ENCODE measurements at regions not wholly inside any gene's neighbourhood (a gene's known extent, or its start where the extent isn't known, plus 50 kb on each side); places are given as distances from the start of the nearest gene placed in this dataset.
"Not testable (repeated sequence)": the region's sequence is repeated elsewhere in the genome, so short reads cannot be mapped to it uniquely, and the experiment has no call there.

DNA sequence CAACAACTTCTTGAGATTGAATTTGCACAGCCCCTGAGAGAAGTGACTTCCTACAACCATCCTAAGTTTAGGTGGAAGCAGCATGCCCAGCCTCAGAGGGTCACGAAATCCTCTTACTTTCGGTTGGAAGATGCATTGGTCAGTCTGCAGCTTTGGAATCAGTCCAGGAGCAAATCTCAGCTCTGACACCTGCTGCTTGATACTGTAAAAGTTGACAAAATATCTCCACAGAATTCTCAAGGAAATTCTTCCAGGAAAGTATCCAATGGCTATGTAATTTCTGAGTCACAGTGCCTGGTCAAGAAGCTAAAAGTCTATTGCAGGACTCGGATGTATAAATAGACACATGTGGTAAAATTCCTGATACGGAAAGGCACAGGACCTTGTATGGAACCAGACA is 414.5 kb upstream of the GYPC start:
- DNase-seq, result no peak

DNA sequence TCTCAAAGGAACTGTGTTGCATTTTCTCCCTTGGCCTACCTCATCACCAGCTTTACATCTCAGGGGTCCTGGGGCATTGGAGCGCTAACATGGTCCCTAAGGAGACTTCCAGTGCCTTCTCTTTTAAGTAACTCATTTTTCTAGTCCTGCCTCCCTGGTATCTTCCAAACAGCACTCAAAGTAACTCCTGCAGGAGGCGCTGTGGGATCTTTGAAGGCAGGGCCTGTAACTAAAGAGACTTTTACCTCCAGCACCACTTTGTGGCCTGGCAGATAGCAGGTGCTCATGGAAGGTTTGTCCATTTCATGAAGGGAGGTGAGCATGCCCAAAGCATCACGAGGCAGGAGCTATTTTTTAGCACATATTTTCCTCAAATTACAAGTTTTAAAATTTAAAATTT is 411.0 kb upstream of the GYPC start:
- peak; percentile 4 to 61 for DNase-seq

- no peak for DNase-seq
Observed at GRCh38 chr2:126253669-126254068, 402.3 kb upstream of the GYPC start.

DNA sequence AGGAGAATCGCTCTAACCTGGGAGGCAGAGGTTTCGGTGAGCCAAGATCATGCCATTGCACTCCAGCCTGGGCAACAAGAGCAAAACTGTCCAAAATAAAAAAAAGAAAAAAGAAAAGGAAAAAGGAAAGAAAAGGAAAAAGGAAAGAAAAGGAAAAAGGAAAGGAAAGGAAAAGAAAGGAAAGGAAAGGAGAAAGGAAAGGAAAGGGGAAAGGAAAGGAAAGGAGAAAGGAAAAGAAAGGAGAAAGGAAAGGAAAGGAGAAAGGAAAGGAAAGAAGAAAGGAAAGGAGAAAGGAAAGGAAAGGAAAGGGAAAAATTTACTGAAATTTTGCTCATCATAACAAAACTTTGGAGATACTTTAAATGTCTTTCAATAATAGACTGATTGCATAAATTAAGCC is 391.3 kb upstream of the GYPC start:
- DNase-seq, result no peak

DNA sequence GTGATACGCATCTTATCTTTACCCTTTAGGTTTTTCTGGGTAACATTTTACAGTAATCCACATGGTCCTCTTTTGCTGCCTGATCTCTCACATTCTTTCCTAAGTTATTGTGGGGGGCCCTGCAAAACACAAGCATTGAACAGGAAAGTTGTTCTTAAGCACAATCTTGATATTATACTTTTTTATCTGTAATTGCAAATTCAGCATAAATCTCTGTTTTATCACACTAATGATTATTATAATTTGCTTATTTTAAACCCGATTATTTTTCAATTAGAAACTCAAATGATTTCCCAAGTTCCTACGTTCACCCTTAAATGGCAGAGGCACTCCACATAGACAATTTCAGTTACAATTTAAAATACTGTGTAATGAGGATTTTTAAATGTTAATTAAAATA is 386.0 kb upstream of the GYPC start:
- no peak for DNase-seq

DNA sequence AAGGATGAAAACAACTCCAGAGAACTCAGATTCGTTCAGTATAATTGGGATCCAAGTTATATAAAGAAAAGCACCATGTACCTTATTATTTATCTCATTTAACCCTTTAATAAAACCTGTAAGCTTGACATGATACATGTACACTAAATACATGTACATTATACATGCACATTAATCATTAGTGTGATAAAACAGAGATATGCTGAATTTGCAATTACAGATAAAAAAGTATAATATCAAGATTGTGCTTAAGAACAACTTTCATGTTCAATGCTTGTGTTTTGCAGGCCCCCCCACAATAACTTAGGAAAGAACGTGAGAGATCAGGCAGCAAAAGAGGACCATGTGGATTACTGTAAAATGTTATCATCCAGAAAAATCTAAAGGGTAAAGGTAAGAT is 385.4 kb upstream of the GYPC start:
- DNase-seq, result no peak

- no peak for DNase-seq
Observed at GRCh38 chr2:126272401-126272800, 383.6 kb upstream of the GYPC start.

GRCh38 chr2:126275098-126275497 is 380.9 kb upstream of the GYPC start:
- DNase-seq, result no peak

DNA sequence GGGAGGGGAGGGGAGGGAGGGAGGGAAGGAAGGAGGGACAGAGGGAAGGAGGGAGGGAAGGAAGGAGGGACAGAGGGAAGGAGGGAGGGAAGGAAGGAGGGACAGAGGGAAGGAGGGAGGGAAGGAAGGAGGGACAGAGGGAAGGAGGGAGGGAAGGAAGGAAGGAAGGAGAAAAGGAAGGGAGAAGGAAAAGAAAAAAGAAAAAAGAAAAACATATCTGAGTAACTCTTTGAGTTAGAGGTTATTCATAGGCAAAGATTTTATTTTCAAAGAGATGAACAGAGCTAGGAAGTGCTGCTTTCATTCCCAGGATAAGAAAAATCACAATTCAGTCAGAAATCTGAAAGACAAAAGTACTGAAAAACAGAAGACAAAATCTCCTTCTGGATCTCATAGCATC is 379.7 kb upstream of the GYPC start:
- DNase-seq, result not testable (repeated sequence)

DNA sequence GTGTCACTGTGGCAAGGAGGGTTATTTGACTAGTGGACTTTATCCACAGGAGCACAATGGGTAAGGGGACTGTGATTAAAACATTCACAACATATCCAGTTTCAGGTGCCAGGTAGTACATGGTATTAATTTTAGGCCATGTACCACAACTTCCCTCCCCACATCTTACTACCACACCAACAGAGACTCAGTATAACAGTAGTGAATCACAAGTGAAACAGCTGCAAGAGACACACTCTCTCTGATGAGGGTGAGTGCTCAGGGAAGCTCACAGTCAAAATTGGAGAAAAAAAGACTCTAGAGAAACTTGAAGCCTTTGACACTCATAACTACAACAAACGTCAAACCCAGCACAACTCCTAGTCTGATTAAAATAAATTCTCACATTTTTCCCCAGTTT is 367.6 kb upstream of the GYPC start:
- DNase-seq, result no peak

DNA sequence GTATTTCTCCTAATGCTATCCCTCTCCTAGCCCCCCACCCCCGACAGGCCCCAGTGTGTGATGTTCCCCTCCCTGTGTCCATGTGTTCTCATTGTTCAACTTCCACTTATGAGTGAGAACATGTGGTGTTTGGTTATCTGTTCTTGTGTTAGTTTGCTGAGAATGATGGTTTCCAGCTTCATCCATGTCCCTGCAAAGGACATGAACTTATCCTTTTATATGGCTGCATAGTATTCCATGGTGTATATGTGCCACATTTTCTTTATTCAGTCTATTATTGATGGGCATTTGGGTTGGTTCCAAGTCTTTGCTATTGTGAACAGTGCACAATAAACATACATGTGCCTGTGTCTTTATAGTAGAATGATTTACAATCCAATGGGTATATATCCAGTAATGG is 362.0 kb upstream of the GYPC start:
- DNase-seq, result not testable (repeated sequence)

DNA sequence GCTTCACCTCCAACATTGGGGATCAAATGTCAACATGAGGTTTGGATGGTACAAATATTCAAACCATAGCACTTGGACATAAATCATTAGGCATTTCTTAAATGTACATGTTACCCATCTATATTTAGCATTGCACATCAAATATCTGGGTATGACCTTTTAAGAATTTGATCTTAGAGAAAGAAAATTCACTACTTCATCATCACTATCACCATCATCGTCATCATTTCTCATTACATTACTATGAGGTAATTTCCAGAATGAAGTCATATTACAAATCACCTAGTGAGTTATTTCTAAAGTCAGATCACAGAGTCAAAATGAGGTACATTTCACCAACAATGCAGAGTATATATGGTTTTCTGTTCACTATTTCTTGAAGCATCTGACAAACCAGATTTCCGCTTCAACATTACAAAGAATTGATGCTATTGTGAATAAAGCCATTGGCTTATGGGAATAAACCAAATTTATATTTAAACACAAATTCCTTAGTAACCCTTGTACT is 356.4 kb upstream of the GYPC start:
- DNase-seq, result no peak

DNA sequence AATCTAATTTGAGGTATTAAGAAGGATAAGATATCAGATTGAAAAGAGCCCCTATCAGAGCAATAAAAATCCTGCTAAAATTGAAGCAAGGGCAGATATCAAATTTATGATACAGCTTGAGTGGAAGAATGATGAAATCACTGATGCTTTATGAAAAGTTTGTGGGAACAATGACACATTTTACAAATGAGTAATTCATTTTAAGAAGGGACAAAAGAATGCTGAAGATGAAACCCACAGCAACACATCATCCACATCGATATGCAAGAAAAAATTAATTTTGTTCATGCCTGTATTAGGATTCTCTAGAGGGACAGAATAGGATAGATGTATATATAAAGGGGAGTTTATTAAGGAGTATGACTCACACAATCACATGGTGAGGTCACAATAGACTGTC is 355.6 kb upstream of the GYPC start:
- DNase-seq, result no peak

GRCh38 chr2:126302043-126302442 is 353.9 kb upstream of the GYPC start:
- no peak for DNase-seq

- DNase-seq, result no peak
Observed at GRCh38 chr2:126303113-126303512, 352.8 kb upstream of the GYPC start.

DNA sequence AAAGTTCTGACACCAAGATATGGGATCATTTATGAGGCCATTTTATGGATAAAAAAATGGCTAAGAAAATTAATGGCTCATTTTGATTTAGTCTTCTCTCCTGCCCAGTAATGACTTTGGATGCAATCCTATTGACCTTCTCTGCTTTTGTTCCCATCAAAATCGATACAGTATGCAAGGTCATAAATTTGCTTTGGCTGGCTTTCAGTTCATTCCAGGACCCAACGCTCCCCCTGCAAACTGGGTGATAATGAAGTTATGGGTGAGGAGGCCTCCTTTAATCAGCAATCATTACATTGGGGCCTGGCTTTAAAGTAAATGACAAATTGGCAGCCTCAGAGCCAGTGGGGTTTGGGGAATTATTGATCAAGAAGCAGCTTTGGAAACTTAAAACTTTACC is 351.8 kb upstream of the GYPC start:
- no peak for DNase-seq

GRCh38 chr2:126306539-126306938 is 349.4 kb upstream of the GYPC start:
- DNase-seq, result no peak

GRCh38 chr2:126307740-126308139 is 348.2 kb upstream of the GYPC start:
- no peak for DNase-seq

DNA sequence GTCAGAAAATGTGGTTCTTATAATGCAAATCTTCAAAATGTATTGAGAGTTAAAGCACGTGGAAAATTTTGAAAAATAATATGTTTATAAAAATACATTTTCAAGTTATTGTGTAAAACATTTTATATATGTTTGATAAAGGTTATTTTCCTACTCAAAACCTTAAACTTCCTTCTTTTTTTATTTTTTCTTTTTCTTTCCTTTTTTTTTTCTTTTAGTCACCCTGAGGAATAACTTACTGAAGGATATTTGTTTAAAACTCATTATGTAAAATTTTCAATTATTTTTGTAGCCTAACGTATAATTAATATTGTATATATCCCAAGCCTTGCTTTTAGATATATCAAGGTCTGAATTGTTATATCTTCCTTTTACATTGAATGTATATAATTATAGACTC is 346.8 kb upstream of the GYPC start:
- DNase-seq, result no peak

GRCh38 chr2:126312579-126312978 is 343.4 kb upstream of the GYPC start:
- no peak for DNase-seq

DNA sequence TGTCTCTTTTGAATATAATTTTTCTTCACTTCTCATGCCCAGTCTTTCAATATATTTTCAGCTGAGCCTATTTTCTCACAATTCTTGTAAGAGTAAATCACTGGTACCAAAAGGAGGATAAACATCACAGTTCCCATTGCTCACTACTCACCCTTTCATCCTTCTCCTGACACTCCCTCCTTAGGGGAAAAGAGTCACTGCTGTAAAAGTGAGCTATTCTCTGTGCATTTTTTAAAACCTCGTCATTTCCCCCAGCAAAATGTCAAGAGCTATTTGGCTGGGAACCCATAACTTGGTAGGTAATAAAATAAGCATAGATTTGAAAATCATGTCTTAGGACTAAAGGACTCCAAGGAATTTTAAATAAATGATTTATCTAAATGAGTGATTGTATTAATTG is 340.1 kb upstream of the GYPC start:
- DNase-seq, result no peak

DNA sequence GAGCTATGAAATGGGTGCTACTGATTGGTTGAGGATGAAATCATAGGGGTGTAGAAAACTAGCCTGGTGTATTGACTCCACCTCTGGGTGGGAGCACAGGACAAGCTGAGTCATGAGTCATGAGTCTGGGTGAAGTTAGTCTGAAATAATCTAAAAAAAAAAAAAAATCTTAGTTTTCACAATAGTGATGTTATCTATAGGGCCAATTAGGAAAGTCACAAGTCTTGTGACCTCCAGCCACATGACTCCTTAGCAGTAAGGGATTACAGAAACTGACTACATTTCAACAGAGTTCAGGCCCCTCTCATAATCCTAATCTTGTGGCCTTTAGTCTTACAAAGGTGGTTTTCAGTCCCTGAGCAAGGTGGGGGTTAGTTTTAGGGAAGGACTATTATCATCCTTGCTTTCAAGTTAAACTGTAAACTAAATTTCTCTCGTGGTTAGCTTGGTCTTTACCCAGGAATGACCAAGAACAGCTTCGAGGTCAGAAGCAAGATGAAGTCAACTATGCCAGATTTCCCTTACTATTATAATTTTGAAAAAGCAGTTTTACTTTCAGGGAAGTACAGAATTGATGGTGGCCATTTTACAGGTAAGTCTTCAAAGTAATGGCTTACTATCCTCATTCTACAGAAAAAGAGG is 338.0 kb upstream of the GYPC start:
- peak; percentile 10 to 11 for DNase-seq

- DNase-seq, result no peak
Observed at GRCh38 chr2:126322342-126322741, 333.6 kb upstream of the GYPC start.

DNA sequence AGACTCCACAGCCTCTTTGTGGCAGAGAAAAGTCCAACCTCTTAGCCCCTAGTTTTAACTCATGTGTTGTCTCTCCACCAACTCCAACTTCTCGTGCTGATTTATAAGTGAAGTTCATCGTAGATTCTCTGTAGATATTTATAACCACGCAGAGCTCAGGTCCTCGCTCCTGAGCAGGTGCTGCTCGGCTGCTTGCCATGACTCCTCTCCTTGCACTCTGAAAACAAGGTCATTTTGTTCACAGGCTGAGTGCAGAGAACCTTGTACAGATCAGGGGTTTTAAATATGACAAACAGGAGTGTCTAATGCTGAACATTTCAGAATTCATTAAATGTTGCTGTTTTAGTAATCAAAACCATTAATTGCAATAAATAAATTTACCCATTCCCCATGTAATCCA is 330.8 kb upstream of the GYPC start:
- DNase-seq, result no peak

DNA sequence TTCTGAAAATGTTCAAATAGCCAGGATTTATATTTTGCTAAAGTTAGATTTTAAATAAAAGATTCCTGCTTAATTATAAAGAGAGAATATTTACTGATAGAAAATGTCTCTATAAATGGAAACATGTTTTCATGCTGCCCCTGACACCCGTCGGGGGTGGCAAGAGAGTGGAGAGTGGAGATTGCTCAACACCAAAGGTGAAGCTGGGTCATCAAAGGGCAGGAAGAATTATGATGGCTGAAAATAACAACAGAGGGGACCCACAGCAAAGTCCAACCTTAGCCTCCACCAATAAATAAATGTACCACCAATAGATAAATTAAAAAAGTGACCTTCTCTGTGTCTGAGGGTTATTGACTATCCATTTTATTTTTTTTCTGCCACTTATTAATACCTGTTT is 326.8 kb upstream of the GYPC start:
- no peak for DNase-seq

- no peak for DNase-seq
Observed at GRCh38 chr2:126342457-126342856, 313.5 kb upstream of the GYPC start.

Data from inflammatory macrophage treated with lipopolysaccharide for 1 hour (primary cell).